NCI-H82 (cell line): ENCODE measurements at regions not wholly inside any gene's neighbourhood (a gene's known extent, or its start where the extent isn't known, plus 50 kb on each side); places are given as distances from the start of the nearest gene placed in this dataset.
"Not testable (repeated sequence)": the region's sequence is repeated elsewhere in the genome, so short reads cannot be mapped to it uniquely, and the experiment has no call there.

Experiments used
- DNase-seq: peaks from one replicate; lab custom pipeline; 2025; lab: John Stamatoyannopoulos, UW

- no peak for DNase-seq
Measured at GRCh38 chr4:126441173-126442035, 1126.6 kb downstream of the FAT4 start.

GRCh38 chr4:126445596-126445995 lies 1130.8 kb downstream of the FAT4 start:
- no peak for DNase-seq

GRCh38 chr4:126446917-126447316 lies 1132.2 kb downstream of the FAT4 start:
- DNase-seq = no peak

- no peak for DNase-seq
Measured at GRCh38 chr4:126448086-126448845, 1133.5 kb downstream of the FAT4 start.

GRCh38 chr4:126451237-126451873 lies 1136.6 kb downstream of the FAT4 start:
- no peak for DNase-seq

GRCh38 chr4:126455865-126456264 lies 1141.1 kb downstream of the FAT4 start:
- DNase-seq = no peak

GRCh38 chr4:126458993-126459392 lies 1144.2 kb downstream of the FAT4 start:
- DNase-seq = no peak

- no peak for DNase-seq
Measured at GRCh38 chr4:126465341-126465740, 1150.6 kb downstream of the FAT4 start.

GRCh38 chr4:126466848-126467247 lies 1152.1 kb downstream of the FAT4 start:
- DNase-seq = no peak

- no peak for DNase-seq
Measured at GRCh38 chr4:126468144-126468543, 1153.4 kb downstream of the FAT4 start.

GRCh38 chr4:126470862-126471261 lies 1156.1 kb downstream of the FAT4 start:
- no peak for DNase-seq

- no peak for DNase-seq
Measured at GRCh38 chr4:126475730-126476129, 1157.0 kb upstream of the INTU start.

GRCh38 chr4:126479709-126480108 lies 1153.0 kb upstream of the INTU start:
- DNase-seq = no peak

GRCh38 chr4:126482311-126482710 lies 1150.4 kb upstream of the INTU start:
- DNase-seq = no peak

- DNase-seq = no peak
Measured at GRCh38 chr4:126486377-126486776, 1146.4 kb upstream of the INTU start.

GRCh38 chr4:126489826-126490463 lies 1142.8 kb upstream of the INTU start:
- no peak for DNase-seq

- DNase-seq = no peak
Measured at GRCh38 chr4:126495163-126495752, 1137.5 kb upstream of the INTU start.

GRCh38 chr4:126512979-126513378 lies 1119.8 kb upstream of the INTU start:
- DNase-seq = no peak

- DNase-seq = no peak
Measured at GRCh38 chr4:126513596-126513995, 1119.2 kb upstream of the INTU start.

GRCh38 chr4:126520731-126521130 lies 1112.0 kb upstream of the INTU start:
- no peak for DNase-seq

GRCh38 chr4:126525400-126525799 lies 1107.4 kb upstream of the INTU start:
- DNase-seq = not testable (repeated sequence)

- no peak for DNase-seq
Measured at GRCh38 chr4:126526335-126526734, 1106.4 kb upstream of the INTU start.
